Fibroblast of gingiva (primary cell): ENCODE measurements at regions not wholly inside any gene's neighbourhood (a gene's known extent, or its start where the extent isn't known, plus 50 kb on each side); places are given as distances from the start of the nearest gene placed in this dataset.

Source experiments
- DNase-seq: peaks from one replicate; pipeline ENCODE4 v3.0.0-alpha.2; 2011; ENCODE audit warnings: low read depth

- no peak for DNase-seq
These were observed 352.0 kb downstream of the BTG1 start for GRCh38 chr12:91793676-91794075.

DNA sequence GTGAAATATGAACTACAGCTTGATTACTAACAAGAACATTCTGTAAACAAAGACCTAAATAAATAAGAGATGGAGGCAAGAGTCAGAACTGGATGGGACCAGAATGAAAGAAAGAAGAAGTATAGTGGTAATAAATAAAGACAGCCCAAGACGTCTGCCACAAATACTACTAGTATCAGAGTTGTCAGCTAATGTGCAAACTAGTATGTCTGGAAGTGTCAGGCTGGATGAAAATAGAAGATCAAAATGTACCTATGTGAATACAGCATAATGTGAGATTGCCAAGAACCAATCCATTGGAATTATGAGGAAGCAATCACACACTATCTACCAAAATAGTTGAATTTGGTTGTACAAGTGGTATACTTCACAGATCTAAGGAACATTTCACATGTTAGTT is 353.0 kb downstream of the BTG1 start:
- no peak for DNase-seq

- no peak for DNase-seq
These were observed 359.0 kb downstream of the BTG1 start for GRCh38 chr12:91786499-91787272.

DNA sequence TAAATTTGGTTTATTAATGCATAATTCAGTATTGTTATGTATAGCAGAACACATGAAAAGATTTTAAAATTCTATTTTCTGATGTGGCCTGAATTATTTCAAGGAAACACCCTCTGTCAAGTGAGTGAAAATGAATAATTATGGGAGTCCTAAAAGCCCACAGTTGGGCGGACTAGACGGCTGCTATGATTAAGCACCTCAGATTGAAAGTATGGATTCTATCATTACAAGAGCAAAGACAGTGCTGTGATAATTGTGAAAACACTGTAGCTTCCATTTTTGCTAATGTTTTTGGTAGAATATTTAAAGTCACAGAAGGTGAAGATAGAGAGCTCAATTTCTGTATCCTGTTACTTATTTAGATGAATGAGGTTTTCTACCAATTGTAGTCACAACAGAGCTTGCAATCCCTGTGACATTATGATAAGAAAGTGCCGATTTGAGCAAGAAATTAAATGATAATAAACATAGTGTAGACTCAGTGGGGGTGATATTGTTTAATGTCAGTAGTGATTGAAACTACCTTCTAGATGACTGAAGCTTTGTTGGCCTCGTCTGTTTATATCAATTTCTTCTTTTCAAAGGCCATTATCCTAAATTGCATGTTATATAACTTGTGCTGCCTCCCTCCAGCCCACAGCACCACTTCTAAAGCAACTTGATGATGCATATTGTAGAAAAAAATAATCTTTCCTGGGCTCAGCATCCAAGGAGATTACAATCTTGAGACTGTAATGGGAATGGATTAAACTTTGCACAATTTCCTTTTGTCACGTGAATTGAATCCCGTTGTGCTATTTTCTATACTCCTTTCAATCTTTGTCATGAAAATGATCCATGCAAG is 359.8 kb downstream of the BTG1 start:
- DNase-seq = no peak

DNA sequence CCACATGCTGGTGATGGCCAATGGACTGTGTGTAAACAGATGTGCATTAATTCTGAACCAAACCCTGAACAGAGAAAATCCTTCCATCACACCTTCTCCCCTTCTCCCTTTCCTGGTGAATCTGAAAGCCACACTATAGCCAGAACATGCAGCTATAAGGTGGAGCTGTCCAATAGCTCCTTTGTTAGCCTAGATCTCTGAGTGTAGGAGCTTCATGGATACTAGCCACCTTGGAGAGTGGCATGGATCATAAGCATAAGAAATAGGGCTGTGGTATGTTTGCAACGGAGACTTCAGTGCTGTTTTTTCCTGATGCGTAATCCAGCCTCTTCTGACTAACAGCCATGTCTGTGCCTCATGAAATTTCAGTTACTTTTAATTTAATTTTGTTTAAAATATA is 364.5 kb downstream of the BTG1 start:
- no peak for DNase-seq

DNA sequence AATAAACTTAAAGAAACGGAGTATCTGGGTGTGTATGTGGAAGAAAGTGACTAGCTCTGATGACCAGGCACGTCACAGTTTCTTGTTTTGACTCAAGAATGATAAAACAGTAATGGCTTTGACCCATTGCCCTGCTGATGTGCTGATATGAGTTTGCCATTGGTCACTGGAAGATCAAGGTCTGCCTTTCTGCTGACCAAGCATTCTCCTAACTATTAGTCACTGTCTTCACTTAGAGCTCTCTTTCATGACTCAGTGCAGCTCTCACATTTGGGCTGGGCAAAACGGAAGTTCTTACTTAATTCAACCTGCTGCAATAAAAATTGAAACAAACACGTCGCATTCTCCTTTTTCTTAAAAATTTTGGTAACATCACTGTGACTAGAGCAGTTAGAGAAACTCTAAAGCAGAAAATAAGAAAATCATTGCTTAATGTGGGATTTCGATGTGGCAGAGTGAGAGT is 366.7 kb downstream of the BTG1 start:
- peak; percentile 66 for DNase-seq

DNA sequence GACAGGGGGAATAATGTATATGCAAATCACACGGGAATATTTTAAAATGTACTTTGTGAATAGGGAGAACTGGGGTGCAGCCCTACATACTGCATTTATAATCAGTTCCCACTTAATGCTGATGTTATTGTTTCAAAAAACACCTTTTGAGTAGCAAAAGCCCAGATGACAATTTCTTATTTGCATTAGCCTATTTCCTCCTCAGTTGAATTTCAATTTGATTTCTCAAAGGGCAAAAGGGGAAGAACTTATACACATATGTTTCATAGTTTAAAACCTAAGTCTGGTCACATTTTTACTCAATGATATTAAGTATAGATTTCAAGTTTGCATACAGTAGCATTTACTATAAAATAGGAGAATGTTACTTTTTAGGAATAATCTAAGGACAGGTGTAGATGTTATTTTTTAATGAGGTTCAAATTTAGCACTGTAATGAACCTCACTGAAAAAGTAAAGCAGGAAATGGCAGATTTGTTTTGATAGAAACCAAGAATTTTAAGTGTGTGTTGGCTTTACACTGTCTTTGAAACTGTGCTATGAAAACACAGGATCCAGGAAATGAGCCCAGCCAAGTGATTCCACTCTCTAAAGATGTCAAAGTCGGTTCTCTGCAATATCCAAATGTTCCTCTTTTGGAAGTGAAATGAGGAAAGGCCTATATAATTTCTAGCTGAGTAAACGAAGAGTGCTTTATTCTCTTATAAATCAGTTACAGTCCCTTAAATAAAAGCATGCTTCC is 367.4 kb downstream of the BTG1 start:
- no peak for DNase-seq

DNA sequence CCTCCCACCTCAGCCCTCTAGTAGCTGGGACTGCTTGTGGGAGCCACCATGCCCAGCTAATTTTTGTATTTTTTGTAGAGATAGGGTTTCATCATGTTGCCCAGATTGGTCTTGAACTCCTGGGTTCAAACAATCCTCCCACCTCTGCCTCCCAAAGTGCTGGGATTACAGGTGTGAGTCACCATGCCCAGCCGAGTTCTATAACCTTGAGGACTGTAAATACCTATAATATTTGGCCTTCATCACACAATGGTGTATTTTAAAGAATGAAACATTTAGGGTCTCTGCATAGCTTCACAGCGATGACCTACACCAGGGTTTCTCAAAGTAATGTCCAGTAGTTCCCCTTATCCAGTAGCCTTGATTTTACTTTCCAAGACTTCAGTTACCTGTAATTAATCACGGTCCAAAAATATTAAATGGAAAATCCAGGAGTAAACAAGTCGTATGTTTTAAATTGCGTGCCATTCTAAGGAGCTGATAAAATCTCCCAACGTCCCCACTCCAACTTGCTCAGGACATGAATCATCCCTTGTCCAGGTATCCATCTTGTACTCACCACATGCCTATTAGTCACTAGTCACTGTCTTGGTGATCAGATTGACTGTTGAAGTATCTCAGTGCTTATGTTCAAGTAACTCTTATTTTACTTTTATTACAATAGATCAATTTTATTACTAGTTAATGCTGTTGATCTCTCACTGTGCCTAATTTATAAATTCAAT is 368.2 kb downstream of the BTG1 start:
- DNase-seq = no peak

- peak; percentile 12 for DNase-seq
These were observed 371.2 kb downstream of the BTG1 start for GRCh38 chr12:91774434-91774921.

DNA sequence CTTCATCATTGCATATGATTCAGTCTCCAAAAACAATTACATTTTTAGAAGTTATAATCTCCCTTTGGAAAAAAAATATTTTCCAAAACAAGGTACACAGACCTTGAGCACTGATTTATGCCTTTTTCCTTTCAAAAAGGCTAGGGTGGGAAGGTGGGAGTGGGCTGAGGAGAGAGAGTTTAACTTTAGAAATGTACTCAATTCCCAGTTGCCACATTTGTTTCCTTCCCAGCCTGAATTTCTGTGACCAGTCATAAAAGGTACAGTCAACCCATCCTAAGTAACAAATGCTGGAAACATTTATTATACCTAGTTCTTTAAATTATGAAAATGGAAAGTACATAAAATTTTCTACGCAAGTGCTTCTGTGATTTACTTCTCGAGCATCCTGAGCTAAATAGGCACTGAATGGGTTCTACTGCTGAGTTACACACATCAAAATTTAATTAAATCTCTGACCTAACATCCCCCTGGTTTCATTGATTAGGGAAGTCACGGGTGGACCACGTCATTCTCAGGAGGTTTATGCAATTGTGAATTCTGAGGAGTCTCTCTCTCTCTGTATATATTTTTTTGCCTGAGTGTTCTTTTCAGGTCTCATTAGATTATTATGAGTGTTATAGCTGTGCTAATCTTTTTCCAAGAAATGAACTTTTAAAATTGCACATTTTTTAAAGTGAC is 371.8 kb downstream of the BTG1 start:
- no peak for DNase-seq

DNA sequence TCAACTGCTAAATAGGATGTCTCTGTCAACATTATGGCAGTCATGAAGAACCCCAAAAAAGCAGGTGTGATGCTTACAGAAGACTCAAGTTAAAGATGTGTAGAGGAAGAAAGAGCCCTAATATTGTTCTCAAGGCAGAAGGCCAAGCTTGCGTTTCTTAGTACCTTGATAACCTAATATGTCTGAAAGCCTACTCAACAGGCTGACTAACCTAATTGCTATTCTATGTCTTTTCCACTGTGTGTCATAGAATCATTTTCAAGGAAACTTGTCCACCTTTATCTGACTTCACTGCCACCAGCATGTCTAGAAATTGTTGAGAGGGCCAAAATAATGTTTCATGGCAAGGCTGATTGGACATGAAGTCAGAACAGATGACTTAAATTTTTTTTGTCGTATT is 373.2 kb downstream of the BTG1 start:
- no peak for DNase-seq

DNA sequence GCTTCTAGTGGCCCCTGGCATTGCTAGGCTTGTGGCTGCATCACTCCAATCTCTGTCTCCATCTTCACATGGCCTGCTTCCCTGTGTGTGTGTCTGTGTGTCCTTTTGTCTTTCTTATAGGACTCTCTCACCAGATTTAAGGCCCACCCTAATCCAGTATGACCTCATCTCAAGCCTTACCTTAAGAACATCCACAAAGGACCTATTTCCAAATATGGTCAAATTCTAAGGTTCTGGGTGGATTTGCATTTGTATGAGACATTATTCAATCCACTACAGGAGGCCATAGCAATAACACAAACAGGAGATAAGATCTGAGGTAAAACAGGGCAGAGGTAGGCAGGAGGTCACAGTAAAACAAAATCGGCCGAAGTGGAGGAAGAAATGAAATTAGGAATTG is 375.9 kb downstream of the BTG1 start:
- no peak for DNase-seq

DNA sequence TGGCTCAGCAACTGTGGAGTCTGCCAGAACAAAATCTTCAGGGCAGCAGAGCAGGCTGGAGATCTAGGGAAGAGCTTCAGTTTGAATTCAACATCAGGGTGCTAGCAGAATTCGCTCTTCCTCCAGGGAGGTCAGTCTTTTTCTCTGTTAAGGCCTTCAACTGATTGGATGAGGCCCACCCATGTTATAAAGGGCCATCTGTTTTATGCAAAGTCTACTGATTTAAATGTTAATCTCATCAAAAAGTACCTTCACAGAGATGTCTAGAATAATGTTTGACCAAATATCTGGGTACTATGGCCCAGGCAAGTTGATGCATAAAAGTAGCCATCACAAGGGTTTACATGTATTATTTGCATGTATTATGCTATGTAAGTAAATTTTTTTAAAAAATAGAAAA is 378.4 kb downstream of the BTG1 start:
- DNase-seq = no peak

DNA sequence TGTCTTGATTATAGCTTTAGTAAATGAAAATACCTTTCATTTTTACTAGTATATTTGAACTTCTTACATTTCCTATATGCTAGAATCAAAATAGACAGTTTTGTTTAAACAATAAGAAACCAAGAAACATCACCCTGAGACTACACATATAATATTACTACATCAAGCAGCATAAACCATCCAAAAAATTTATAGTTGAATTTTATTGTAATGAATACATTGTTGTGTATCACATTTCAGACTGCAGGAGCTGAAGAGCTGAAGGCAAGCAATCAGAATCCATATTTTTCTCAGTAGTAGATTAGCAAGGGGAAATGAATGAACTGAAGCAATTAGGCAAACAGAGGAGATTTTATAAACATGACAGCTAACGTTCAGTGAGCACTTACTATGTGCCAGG is 379.2 kb downstream of the BTG1 start:
- peak; percentile 42 for DNase-seq

DNA sequence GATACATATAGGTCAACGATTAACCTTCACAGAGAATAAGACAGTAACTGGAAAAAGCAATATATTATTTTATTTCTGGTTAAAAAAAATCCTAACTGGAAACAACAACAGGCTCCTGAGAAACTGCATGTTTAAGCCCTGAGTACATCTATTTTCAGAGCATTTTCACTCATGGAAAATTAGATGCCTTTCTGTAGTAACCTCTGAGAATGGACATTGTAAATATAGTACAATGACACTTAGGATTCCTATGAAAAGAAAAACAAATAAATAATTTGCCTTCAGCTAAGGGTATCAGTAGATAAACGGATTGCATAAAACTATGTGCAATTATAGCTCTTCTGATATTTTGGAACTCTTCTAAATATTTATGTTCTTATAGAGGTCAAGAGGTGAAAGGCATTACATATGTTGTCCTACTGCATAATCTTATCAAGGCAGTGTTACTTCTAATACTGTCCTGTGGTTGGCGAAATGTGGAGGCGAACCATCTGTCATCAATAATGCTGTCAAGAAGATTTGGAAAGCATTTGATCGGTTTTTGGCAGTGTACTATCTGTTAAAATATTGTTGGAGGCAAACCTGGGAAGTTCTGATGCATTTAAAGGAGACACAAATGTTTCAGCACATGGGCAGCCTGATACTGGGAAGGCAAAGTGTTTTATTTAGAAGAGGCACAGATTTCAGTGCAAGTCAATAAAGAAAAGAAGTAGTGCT is 381.8 kb downstream of the BTG1 start:
- peak; percentile 2 for DNase-seq

- no peak for DNase-seq
These were observed 392.0 kb downstream of the BTG1 start for GRCh38 chr12:91753649-91754048.

DNA sequence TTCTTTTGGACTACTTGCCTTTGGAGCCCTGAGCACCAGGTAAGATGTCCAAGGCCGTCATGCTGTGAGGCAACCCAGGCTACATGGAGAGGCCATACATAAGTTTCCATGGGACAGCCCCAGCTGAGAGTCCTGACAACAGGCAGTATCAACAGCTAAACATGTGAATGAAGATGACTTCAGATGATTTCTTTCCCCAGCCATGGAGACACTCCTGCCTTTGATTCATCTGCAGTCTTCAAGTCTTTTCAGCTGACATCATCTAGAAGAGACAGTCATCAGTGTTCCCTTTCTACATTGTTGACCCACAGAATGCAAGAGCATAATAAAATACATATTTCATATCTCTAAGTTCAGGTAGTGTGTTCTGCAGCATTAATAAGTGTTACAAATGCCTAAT is 398.7 kb downstream of the BTG1 start:
- no peak for DNase-seq

GRCh38 chr12:91744597-91744996 is 401.0 kb downstream of the BTG1 start:
- no peak for DNase-seq

DNA sequence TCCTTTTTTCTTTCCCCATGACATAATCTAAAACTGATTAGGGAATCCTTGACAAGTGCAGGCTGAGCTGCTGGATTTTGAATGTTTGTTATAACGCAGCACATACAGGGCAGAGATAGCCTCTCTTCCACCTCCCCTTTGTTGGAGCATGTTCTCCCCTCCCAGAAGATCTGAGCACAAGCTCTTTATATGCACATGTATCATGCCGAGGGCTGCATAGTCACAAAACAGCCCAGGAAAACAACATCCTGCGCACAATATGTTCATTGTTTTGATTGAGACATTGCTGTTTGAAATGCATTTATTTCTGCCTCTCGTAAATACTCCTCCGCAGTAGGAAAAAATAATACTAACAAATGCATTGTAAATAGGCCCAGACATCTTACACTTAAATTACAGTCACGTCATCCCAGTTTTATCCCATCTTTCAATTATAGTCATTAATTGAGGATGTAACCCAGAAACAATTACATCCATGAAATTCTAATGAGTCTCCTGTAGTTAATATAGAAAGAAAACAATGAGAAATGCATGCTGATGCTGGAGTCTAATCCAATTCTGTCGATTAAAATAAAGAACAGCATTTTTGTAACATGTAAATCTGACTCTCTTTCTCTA is 401.8 kb downstream of the BTG1 start:
- DNase-seq = no peak

- DNase-seq = no peak
These were observed 402.4 kb downstream of the BTG1 start for GRCh38 chr12:91743280-91743679.
